RWPE2 (cell line): ENCODE measurements at regions not wholly inside any gene's neighbourhood (a gene's known extent, or its start where the extent isn't known, plus 50 kb on each side); places are given as distances from the start of the nearest gene placed in this dataset.

Source experiments
- ATAC-seq: fragments of 200-7000 bp; cut with Tn5 transposase; 3 replicates; pipeline ENCODE4 v1.9.1; 2021; ENCODE audit warnings: low read depth
- DNase-seq: peaks from one replicate; pipeline ENCODE4 v3.0.0-alpha.2; 2020; ENCODE audit warnings: low spot score
- H3K27ac ChIP-seq: fragments of 450-650 bp; 2 replicates; pipeline ENCODE4 v1.5.1; 2017; ENCODE audit warnings: mild to moderate bottlenecking; ENCODE audit not compliant: poor library complexity, severe bottlenecking
- H3K27me3 ChIP-seq: fragments of 250-450 bp; sonication (Bioruptor Pico); 2 replicates; pipeline ENCODE4 v1.5.1; 2021; ENCODE audit warnings: mild to moderate bottlenecking, moderate library complexity; ENCODE audit not compliant: insufficient read depth, poor library complexity, severe bottlenecking
- H3K36me3 ChIP-seq: fragments of 250-450 bp; sonication (Bioruptor Pico); 2 replicates; pipeline ENCODE4 v1.5.1; 2020; ENCODE audit warnings: low read depth, mild to moderate bottlenecking, moderate library complexity
- H3K4me1 ChIP-seq: fragments of 250-450 bp; sonication (Bioruptor Pico); 2 replicates; pipeline ENCODE4 v1.5.1; 2021; ENCODE audit warnings: mild to moderate bottlenecking, moderate library complexity; ENCODE audit not compliant: insufficient read depth, poor library complexity, severe bottlenecking
- H3K4me3 ChIP-seq: fragments of 250-450 bp; sonication (Bioruptor Pico); 2 replicates; pipeline ENCODE4 v1.5.1; 2021; ENCODE audit warnings: mild to moderate bottlenecking, moderate library complexity; ENCODE audit not compliant: severe bottlenecking
- H3K9me3 ChIP-seq: fragments of 250-450 bp; sonication (Bioruptor Pico); 2 replicates; pipeline ENCODE4 v1.5.1; 2021; ENCODE audit warnings: mild to moderate bottlenecking, moderate library complexity; ENCODE audit not compliant: severe bottlenecking
- CTCF ChIP-seq: fragments of 450-650 bp; IDR thresholded peaks from one replicate; pipeline ENCODE4 v1.5.1; 2017; ENCODE audit warnings: mild to moderate bottlenecking, moderate library complexity; ENCODE audit not compliant: poor library complexity, severe bottlenecking

GRCh38 chrY:7725791-7726460, 814.4 kb upstream of the AMELY start:
- H3K4me3 ChIP-seq, result no peak overlapping the region
- H3K36me3 ChIP-seq, result no peaks in the 10 kb centered on the region
- ATAC-seq (no peak), DNase-seq (no peak)
- no peaks in the 10 kb centered on the region for H3K27me3 ChIP-seq
- H3K9me3 ChIP-seq, result no peaks in the 10 kb centered on the region
- peaks cover 28% of the 10 kb centered on the region for H3K4me1 ChIP-seq
- H3K27ac ChIP-seq, result no peak overlapping the region
- no peak for TF ChIP-seq CTCF

- Histone ChIP-seq H3K27ac (no peak overlapping the region), H3K27me3 (no peaks in the 10 kb centered on the region), H3K9me3 (no peaks in the 10 kb centered on the region), H3K36me3 (no peaks in the 10 kb centered on the region), H3K4me1 (peaks cover 31% of the 10 kb centered on the region), H3K4me3 (no peak overlapping the region)
- TF ChIP-seq CTCF, result no peak
- no peak for DNase-seq
- no peak for ATAC-seq
Observed at GRCh38 chrY:7723991-7724632, 812.6 kb upstream of the AMELY start.

GRCh38 chrY:7723127-7723526, 811.6 kb upstream of the AMELY start:
- DNase-seq, result no peak

GRCh38 chrY:7722566-7722965, 811.0 kb upstream of the AMELY start:
- no peak for ATAC-seq

More at GRCh38 chrY:7723127-7723526, 811.6 kb upstream of the AMELY start:
- TF ChIP-seq CTCF, result no peak
- Histone ChIP-seq H3K9me3 (no peaks in the 10 kb centered on the region), H3K36me3 (no peaks in the 10 kb centered on the region), H3K4me1 (peaks cover 31% of the 10 kb centered on the region), H3K27ac (no peak overlapping the region), H3K4me3 (no peak overlapping the region), H3K27me3 (no peaks in the 10 kb centered on the region)
- ATAC-seq, result no peak

More at GRCh38 chrY:7722566-7722965, 811.0 kb upstream of the AMELY start:
- Histone ChIP-seq H3K9me3 (no peaks in the 10 kb centered on the region), H3K4me3 (no peak overlapping the region), H3K4me1 (peaks cover 33% of the 10 kb centered on the region), H3K36me3 (no peaks in the 10 kb centered on the region), H3K27ac (no peak overlapping the region), H3K27me3 (no peaks in the 10 kb centered on the region)
- no peak for TF ChIP-seq CTCF
- DNase-seq, result no peak
